CD14-positive monocyte (primary cell): ENCODE measurements at regions not wholly inside any gene's neighbourhood (a gene's known extent, or its start where the extent isn't known, plus 50 kb on each side); places are given as distances from the start of the nearest gene placed in this dataset.

Experiments used
- DNase-seq, 3 donors: peaks; one replicate each; pipeline ENCODE4 v3.0.0-alpha.2; 2011 to 2022
- H2AFZ ChIP-seq: 2 replicates; pipeline ENCODE4 v1.6.0; 2012; ENCODE audit warnings: mild to moderate bottlenecking, low read depth, low read length, inconsistent platforms; ENCODE audit not compliant: insufficient read depth, poor library complexity, severe bottlenecking
- H3K27ac ChIP-seq, 2 donors: 1 replicate in 1 of 2; 2 replicates in 1 of 2; pipeline ENCODE4 v1.5.1; 2012 to 2013; ENCODE audit warnings: low read length in 2 of 2, control low read depth in 1 of 2, inconsistent platforms in 1 of 2, low read depth in 1 of 2, mild to moderate bottlenecking in 1 of 2
- H3K27me3 ChIP-seq, 2 donors: one replicate each; pipeline versions ENCODE4 v1.6.0 to v1.6.1; 2011 to 2013; ENCODE audit warnings: low read length in 2 of 2; ENCODE audit not compliant: control insufficient read depth in 2 of 2, insufficient read depth in 2 of 2
- H3K36me3 ChIP-seq, 2 donors: replicated peaks in 1 of 2; 1 replicate in 1 of 2; 2 replicates in 1 of 2; pipeline versions ENCODE4 v1.5.1 to v1.6.1; 2012 to 2013; ENCODE audit warnings: low read length in 2 of 2, control low read depth in 1 of 2, inconsistent platforms in 1 of 2, mild to moderate bottlenecking in 1 of 2; ENCODE audit not compliant: insufficient read depth in 2 of 2, control insufficient read depth in 1 of 2
- H3K4me1 ChIP-seq, 2 donors: 1 replicate in 1 of 2; 2 replicates in 1 of 2; pipeline versions ENCODE4 v1.5.1 to v1.6.1; 2012 to 2013; ENCODE audit warnings: low read length in 2 of 2, control low read depth in 1 of 2, inconsistent platforms in 1 of 2, mild to moderate bottlenecking in 1 of 2, moderate library complexity in 1 of 2; ENCODE audit not compliant: insufficient read depth in 2 of 2, control insufficient read depth in 1 of 2
- H3K4me2 ChIP-seq: replicated peaks from 2 replicates; pipeline ENCODE3; 2012; ENCODE audit warnings: low read length, moderate library complexity, mild to moderate bottlenecking; ENCODE audit not compliant: poor library complexity, severe bottlenecking; ENCODE audit errors: extremely low read depth
- H3K4me3 ChIP-seq, 3 experiments: fragments of 200-600 bp in 1 of 3; sonication (generic) in 1 of 3; replicated peaks in 1 of 3; 1 replicate in 2 of 3; 2 replicates in 1 of 3; pipeline ENCODE4 v1.5.1; 2011 to 2013; ENCODE audit warnings: low read length in 3 of 3, mild to moderate bottlenecking in 3 of 3, control low read depth in 2 of 3, low read depth in 2 of 3, inconsistent platforms in 1 of 3, moderate library complexity in 1 of 3
- H3K79me2 ChIP-seq: 2 replicates; pipeline ENCODE4 v1.6.0; 2012; ENCODE audit warnings: mild to moderate bottlenecking, control low read depth, inconsistent platforms, low read length, moderate library complexity; ENCODE audit not compliant: insufficient read depth
- H3K9ac ChIP-seq: 2 replicates; pipeline ENCODE4 v1.6.0; 2017; ENCODE audit warnings: low read length, mild to moderate bottlenecking; ENCODE audit not compliant: insufficient read depth, poor library complexity, severe bottlenecking
- H3K9me3 ChIP-seq, 2 donors: replicated peaks in 1 of 2; 1 replicate in 1 of 2; 2 replicates in 1 of 2; pipeline versions ENCODE4 v1.5.1 to v1.6.1; 2012 to 2013; ENCODE audit warnings: low read length in 2 of 2, control low read depth in 1 of 2; ENCODE audit not compliant: control insufficient read depth in 1 of 2, insufficient read depth in 1 of 2
- H4K20me1 ChIP-seq: 2 replicates; pipeline ENCODE4 v1.6.0; 2012; ENCODE audit warnings: mild to moderate bottlenecking, low read length, control low read depth, moderate library complexity; ENCODE audit not compliant: insufficient read depth
- H3K27ac Mint-ChIP-seq, 7 donors: one replicate each; pipeline ENCODE4 v1.8.0; 2020; ENCODE audit warnings: mild to moderate bottlenecking in 7 of 7, mixed read lengths in 7 of 7, moderate library complexity in 6 of 7, inconsistent platforms in 2 of 7
- H3K27me3 Mint-ChIP-seq, 3 donors: one replicate each; pipeline ENCODE4 v1.8.0; 2021 to 2022; ENCODE audit warnings: low read depth in 3 of 3, mild to moderate bottlenecking in 3 of 3, mixed read lengths in 3 of 3, moderate library complexity in 3 of 3, inconsistent platforms in 1 of 3
- H3K36me3 Mint-ChIP-seq, 2 donors: one replicate each; pipeline ENCODE4 v1.8.0; 2020; ENCODE audit warnings: mixed read lengths in 2 of 2, inconsistent platforms in 1 of 2, mild to moderate bottlenecking in 1 of 2
- H3K4me1 Mint-ChIP-seq: one replicate; pipeline ENCODE4 v1.8.0; 2020; ENCODE audit warnings: mild to moderate bottlenecking, mixed read lengths
- H3K4me3 Mint-ChIP-seq, 2 donors: one replicate each; pipeline ENCODE4 v1.8.0; 2020; ENCODE audit warnings: mild to moderate bottlenecking in 2 of 2, mixed read lengths in 2 of 2, moderate library complexity in 1 of 2
- H3K9me3 Mint-ChIP-seq, 7 donors: one replicate each; pipeline ENCODE4 v1.8.0; 2020 to 2022; ENCODE audit warnings: mixed read lengths in 7 of 7, mild to moderate bottlenecking in 6 of 7, moderate library complexity in 6 of 7, inconsistent platforms in 2 of 7
- WGBS: methylation state at CpG from one replicate; pipeline ENCODE4 v1.1.5; 2013; ENCODE audit warnings: missing lambda C conversion rate; ENCODE audit not compliant: insufficient coverage; 5-methylcytosine and 5-hydroxymethylcytosine counted together
- intact Hi-C, 2 donors: fragments of 100-400 bp; cut with micrococcal nuclease; formaldehyde crosslinking; loops; one replicate each; pipeline versions ENCODE4 v1.15.0 to v1.15.1; 2023
- TF ChIP-seq, protein P1 (sequence below): fragments of 200-600 bp; IDR thresholded peaks from one replicate; pipeline ENCODE4 v1.8.0; 2022; ENCODE audit warnings: antibody characterized with exemption, mild to moderate bottlenecking

GRCh38 chr3:153069598-153070510 lies 92.2 kb upstream of the RAP2B start:
- WGBS: no CpG with 5 or more reads among the region's 5 CpGs
- TF ChIP-seq, protein P1, sequence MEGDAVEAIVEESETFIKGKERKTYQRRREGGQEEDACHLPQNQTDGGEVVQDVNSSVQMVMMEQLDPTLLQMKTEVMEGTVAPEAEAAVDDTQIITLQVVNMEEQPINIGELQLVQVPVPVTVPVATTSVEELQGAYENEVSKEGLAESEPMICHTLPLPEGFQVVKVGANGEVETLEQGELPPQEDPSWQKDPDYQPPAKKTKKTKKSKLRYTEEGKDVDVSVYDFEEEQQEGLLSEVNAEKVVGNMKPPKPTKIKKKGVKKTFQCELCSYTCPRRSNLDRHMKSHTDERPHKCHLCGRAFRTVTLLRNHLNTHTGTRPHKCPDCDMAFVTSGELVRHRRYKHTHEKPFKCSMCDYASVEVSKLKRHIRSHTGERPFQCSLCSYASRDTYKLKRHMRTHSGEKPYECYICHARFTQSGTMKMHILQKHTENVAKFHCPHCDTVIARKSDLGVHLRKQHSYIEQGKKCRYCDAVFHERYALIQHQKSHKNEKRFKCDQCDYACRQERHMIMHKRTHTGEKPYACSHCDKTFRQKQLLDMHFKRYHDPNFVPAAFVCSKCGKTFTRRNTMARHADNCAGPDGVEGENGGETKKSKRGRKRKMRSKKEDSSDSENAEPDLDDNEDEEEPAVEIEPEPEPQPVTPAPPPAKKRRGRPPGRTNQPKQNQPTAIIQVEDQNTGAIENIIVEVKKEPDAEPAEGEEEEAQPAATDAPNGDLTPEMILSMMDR: no peak
- intact Hi-C loops: no loop called here
- H2AFZ ChIP-seq: no peak overlapping the region
- no peak overlapping the region for H3K9ac ChIP-seq
- Mint-ChIP-seq H3K4me1 (peaks cover 16% of the 10 kb centered on the region), H3K9me3 (peaks cover 0 to 5% (median 0%) of the 10 kb centered on the region in 7 donors), H3K36me3 (no peaks in the 10 kb centered on the region), H3K4me3 (peak overlapping the region in 1 of 2 donors; percentile 48), H3K27me3 (peaks cover 0 to 6% (median 0%) of the 10 kb centered on the region in 3 donors), H3K27ac (peak overlapping the region; percentile 76 to 90 (median 85))
- H3K4me2 ChIP-seq: peak overlapping the region; percentile 28
- H3K79me2 ChIP-seq: no peaks in the 10 kb centered on the region
- H3K4me3 ChIP-seq: peak overlapping the region in 1 of 3 experiments; percentile 15
- H3K27me3 ChIP-seq: no peaks in the 10 kb centered on the region
- no peaks in the 10 kb centered on the region for H4K20me1 ChIP-seq
- no peaks in the 10 kb centered on the region for H3K9me3 ChIP-seq
- H3K4me1 ChIP-seq: peaks cover 15 to 16% of the 10 kb centered on the region in 2 donors
- peak; percentile 71 to 82 (median 79) for DNase-seq
- H3K27ac ChIP-seq: peak overlapping the region in 1 of 2 donors; percentile 64
- H3K36me3 ChIP-seq: no peaks in the 10 kb centered on the region

DNA sequence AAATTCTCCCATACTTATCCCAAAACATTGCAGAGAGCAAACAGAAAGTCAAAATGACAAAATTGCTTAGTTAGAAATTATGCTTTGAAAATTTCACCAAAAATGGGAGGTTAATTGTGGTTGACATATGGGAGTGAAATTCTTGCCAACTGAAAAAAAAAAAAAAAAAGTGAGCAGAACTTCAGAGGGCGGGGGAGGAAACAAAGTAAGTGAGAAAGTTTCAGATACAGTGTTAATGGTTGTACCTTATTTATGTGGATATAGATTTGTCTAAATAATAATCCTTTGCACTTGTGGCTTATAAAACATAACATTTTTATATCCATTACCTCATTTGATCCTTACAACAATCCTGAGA lies 91.5 kb upstream of the RAP2B start:
- Histone ChIP-seq H3K4me3 (peak overlapping the region in 1 of 3 experiments; percentile 15), H3K9ac (no peak overlapping the region), H2AFZ (no peak overlapping the region), H3K9me3 (no peaks in the 10 kb centered on the region), H3K4me1 (peaks cover 15 to 16% of the 10 kb centered on the region in 2 donors), H4K20me1 (no peaks in the 10 kb centered on the region), H3K4me2 (peak overlapping the region; percentile 28), H3K36me3 (no peaks in the 10 kb centered on the region), H3K27ac (peak overlapping the region in 1 of 2 donors; percentile 64), H3K79me2 (no peaks in the 10 kb centered on the region), H3K27me3 (no peaks in the 10 kb centered on the region)
- Mint-ChIP-seq H3K27me3 (peaks cover 0 to 4% (median 0%) of the 10 kb centered on the region in 3 donors), H3K27ac (peak overlapping the region; percentile 52 to 90 (median 85)), H3K36me3 (no peaks in the 10 kb centered on the region), H3K4me3 (peak overlapping the region in 1 of 2 donors; percentile 48), H3K4me1 (peaks cover 19% of the 10 kb centered on the region), H3K9me3 (peaks cover 0 to 5% (median 0%) of the 10 kb centered on the region in 7 donors)
- intact Hi-C loops: no loop called here
- TF ChIP-seq, protein P1: no peak
- DNase-seq: no peak
- WGBS: no CpG with 5 or more reads among the region's 1 CpG
